ENCODE measurements at regions not wholly inside any gene's neighbourhood (a gene's known extent, or its start where the extent isn't known, plus 50 kb on each side); places are given as distances from the start of the nearest gene placed in this dataset.

- TF ChIP-seq CTCF (conservative IDR thresholded peaks at IDR 0.05; ENCODE audit: low read depth, low read length) = no peak
- no peak for TF ChIP-seq POLR2A (IDR thresholded peaks at IDR 0.05; ENCODE audit: low read depth, low read length)
- TF ChIP-seq SMC3 (IDR thresholded peaks at IDR 0.05; ENCODE audit: low read depth, low read length) = no peak
- TF ChIP-seq CEBPB (IDR thresholded peaks at IDR 0.05; ENCODE audit: low read depth, low read length) = no peak
- no peak for TF ChIP-seq USF2 (IDR thresholded peaks at IDR 0.05; ENCODE audit: low read depth, low read length)
- no peak for TF ChIP-seq RAD21 (IDR thresholded peaks at IDR 0.05; ENCODE audit: low read length)
- no peak for TF ChIP-seq MAZ (IDR thresholded peaks at IDR 0.05; ENCODE audit: borderline replicate concordance, low read depth, low read length)
- no peak for TF ChIP-seq BHLHE40 (IDR thresholded peaks at IDR 0.05; ENCODE audit: low read depth, low read length)
- TF ChIP-seq MAFK (IDR thresholded peaks at IDR 0.05; ENCODE audit: low read depth, low read length) = no peak
- TF ChIP-seq NFE2L2 (IDR thresholded peaks at IDR 0.05; ENCODE audit: low read depth, low read length) = no peak
- no peak for TF ChIP-seq RCOR1 (IDR thresholded peaks at IDR 0.05; ENCODE audit: insufficient replicate concordance, low read length)
These were observed 334.5 kb upstream of the SKOR2 start for GRCh38 chr18:47585914-47586313.
